Mucosa of descending colon (tissue), 3 donors: ENCODE measurements at regions not wholly inside any gene's neighbourhood (a gene's known extent, or its start where the extent isn't known, plus 50 kb on each side); places are given as distances from the start of the nearest gene placed in this dataset.
"Not testable (repeated sequence)": the region's sequence is repeated elsewhere in the genome, so short reads cannot be mapped to it uniquely, and the experiment has no call there.

Experiments used
- ATAC-seq: fragments of 200-7000 bp; cut with Tn5 transposase; one replicate; pipeline ENCODE4 v1.9.1; 2020; ENCODE audit warnings: mild to moderate bottlenecking, moderate library complexity
- DNase-seq, 3 donors: peaks; one replicate each; pipeline ENCODE4 v3.0.0-alpha.2; 2020
- H3K36me3 ChIP-seq: fragments of 200-600 bp; one replicate; pipeline ENCODE4 v1.8.0; 2021; ENCODE audit warnings: low read depth, mild to moderate bottlenecking
- H3K4me1 ChIP-seq: fragments of 200-600 bp; one replicate; pipeline ENCODE4 v1.8.0; 2021; ENCODE audit warnings: low read depth, mild to moderate bottlenecking
- H3K4me3 ChIP-seq: fragments of 200-600 bp; one replicate; pipeline ENCODE4 v1.8.0; 2021; ENCODE audit warnings: mild to moderate bottlenecking
- H3K9me3 ChIP-seq: fragments of 200-600 bp; one replicate; pipeline ENCODE4 v1.8.0; 2021; ENCODE audit warnings: mild to moderate bottlenecking
- CTCF ChIP-seq: fragments of 200-600 bp; IDR thresholded peaks from one replicate; pipeline ENCODE4 v1.8.0; 2022; ENCODE audit warnings: antibody characterized with exemption, mild to moderate bottlenecking
- intact Hi-C, 2 donors: fragments of 100-400 bp; cut with DNase I in 1 of 2; cut with micrococcal nuclease in 1 of 2; formaldehyde crosslinking; loops; one replicate each; pipeline versions ENCODE4 v1.11.0 to v1.11.1; 2022; cut with DNase I, micrococcal nuclease
- donor health status: DM: no; HTN: no; CAD: no; lungs with moderate emphysema.
- donor health status: DM: no; HTN: no; CAD: no.
- donor health status: DM: no; HTN: yes; CAD: no.

GRCh38 chr12:24678436-24678835, 270.5 kb downstream of the BCAT1 start:
- H3K36me3 ChIP-seq = no peaks in the 10 kb centered on the region
- H3K4me3 ChIP-seq = no peak overlapping the region
- no peak for TF ChIP-seq CTCF
- ATAC-seq (no peak), DNase-seq (no peak)
- no peaks in the 10 kb centered on the region for H3K9me3 ChIP-seq
- intact Hi-C loops = no loop called here
- H3K4me1 ChIP-seq = no peaks in the 10 kb centered on the region

GRCh38 chr12:24668563-24668962, 280.3 kb downstream of the BCAT1 start:
- H3K36me3 ChIP-seq = no peaks in the 10 kb centered on the region
- no peak for DNase-seq
- intact Hi-C loops = no loop called here
- H3K4me1 ChIP-seq = no peaks in the 10 kb centered on the region
- no peaks in the 10 kb centered on the region for H3K9me3 ChIP-seq
- ATAC-seq = no peak
- TF ChIP-seq CTCF = no peak
- H3K4me3 ChIP-seq = no peak overlapping the region

GRCh38 chr12:24664161-24664880, 284.6 kb downstream of the BCAT1 start:
- no peak for ATAC-seq
- H3K4me1 ChIP-seq = no peaks in the 10 kb centered on the region
- no peak overlapping the region for H3K4me3 ChIP-seq
- no peak for TF ChIP-seq CTCF
- DNase-seq = no peak
- intact Hi-C loops = no loop called here
- H3K9me3 ChIP-seq = no peaks in the 10 kb centered on the region
- H3K36me3 ChIP-seq = no peaks in the 10 kb centered on the region

GRCh38 chr12:24661657-24662096, 287.2 kb downstream of the BCAT1 start:
- TF ChIP-seq CTCF = no peak
- intact Hi-C loops = no loop called here
- DNase-seq = peak in 2 of 3 donors; percentile 5 to 26

GRCh38 chr12:24659016-24659415, 289.9 kb downstream of the BCAT1 start:
- ATAC-seq (no peak), DNase-seq (no peak)
- Histone ChIP-seq H3K4me1 (no peaks in the 10 kb centered on the region), H3K4me3 (no peak overlapping the region), H3K36me3 (no peaks in the 10 kb centered on the region), H3K9me3 (no peaks in the 10 kb centered on the region)
- intact Hi-C loops = no loop called here
- no peak for TF ChIP-seq CTCF

More at GRCh38 chr12:24661657-24662096, 287.2 kb downstream of the BCAT1 start:
- no peaks in the 10 kb centered on the region for H3K4me1 ChIP-seq
- H3K9me3 ChIP-seq = no peaks in the 10 kb centered on the region
- H3K4me3 ChIP-seq = no peak overlapping the region
- H3K36me3 ChIP-seq = no peaks in the 10 kb centered on the region
- ATAC-seq = no peak

GRCh38 chr12:24654344-24654743, 294.6 kb downstream of the BCAT1 start:
- H3K36me3 ChIP-seq, ATAC-seq, H3K4me1 ChIP-seq, H3K4me3 ChIP-seq, DNase-seq, intact Hi-C loops, H3K9me3 ChIP-seq: not testable (repeated sequence)
